ENCODE measurements at regions not wholly inside any gene's neighbourhood (a gene's known extent, or its start where the extent isn't known, plus 50 kb on each side); places are given as distances from the start of the nearest gene placed in this dataset.

DNA sequence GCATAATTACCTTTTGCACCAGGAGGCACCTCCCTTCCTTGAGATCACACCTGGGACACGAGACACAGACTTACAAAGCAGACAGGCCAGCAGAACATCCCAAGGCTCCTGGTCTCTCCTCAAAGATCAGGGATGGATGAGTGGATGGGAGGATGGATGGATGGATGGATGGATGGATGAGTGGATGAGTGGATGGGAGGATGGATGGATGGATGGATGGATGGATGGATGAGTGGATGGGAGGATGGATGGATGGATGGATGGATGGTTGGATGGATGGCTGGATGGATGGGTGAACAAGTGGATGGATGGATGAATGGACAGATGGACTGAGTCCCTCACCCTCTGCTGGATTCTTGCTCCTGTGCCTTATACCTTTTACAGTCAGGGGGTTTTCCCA is 364.0 kb downstream of the BCOR start:
- TF ChIP-seq, protein P1, sequence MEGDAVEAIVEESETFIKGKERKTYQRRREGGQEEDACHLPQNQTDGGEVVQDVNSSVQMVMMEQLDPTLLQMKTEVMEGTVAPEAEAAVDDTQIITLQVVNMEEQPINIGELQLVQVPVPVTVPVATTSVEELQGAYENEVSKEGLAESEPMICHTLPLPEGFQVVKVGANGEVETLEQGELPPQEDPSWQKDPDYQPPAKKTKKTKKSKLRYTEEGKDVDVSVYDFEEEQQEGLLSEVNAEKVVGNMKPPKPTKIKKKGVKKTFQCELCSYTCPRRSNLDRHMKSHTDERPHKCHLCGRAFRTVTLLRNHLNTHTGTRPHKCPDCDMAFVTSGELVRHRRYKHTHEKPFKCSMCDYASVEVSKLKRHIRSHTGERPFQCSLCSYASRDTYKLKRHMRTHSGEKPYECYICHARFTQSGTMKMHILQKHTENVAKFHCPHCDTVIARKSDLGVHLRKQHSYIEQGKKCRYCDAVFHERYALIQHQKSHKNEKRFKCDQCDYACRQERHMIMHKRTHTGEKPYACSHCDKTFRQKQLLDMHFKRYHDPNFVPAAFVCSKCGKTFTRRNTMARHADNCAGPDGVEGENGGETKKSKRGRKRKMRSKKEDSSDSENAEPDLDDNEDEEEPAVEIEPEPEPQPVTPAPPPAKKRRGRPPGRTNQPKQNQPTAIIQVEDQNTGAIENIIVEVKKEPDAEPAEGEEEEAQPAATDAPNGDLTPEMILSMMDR (conservative IDR thresholded peaks at IDR 0.05; ENCODE audit: low read depth, low read length) = no peak
- TF ChIP-seq EZH2phosphoT487 (IDR thresholded peaks at IDR 0.05; ENCODE audit: borderline replicate concordance, low read length) = no peak
